ENCODE measurements at regions not wholly inside any gene's neighbourhood (a gene's known extent, or its start where the extent isn't known, plus 50 kb on each side); places are given as distances from the start of the nearest gene placed in this dataset.
"Not testable (repeated sequence)": the region's sequence is repeated elsewhere in the genome, so short reads cannot be mapped to it uniquely, and the experiment has no call there.

- no peak for DNase-seq (ENCODE audit: low spot score)
Observed at GRCh38 chr9:12272471-12273120, 420.6 kb upstream of the TYRP1 start.

- DNase-seq (ENCODE audit: low spot score): no peak
Observed at GRCh38 chr9:12274577-12274976, 418.6 kb upstream of the TYRP1 start.

GRCh38 chr9:12276505-12276904 is 416.7 kb upstream of the TYRP1 start:
- no peak for DNase-seq (ENCODE audit: low spot score)

GRCh38 chr9:12289711-12290110 is 403.5 kb upstream of the TYRP1 start:
- DNase-seq (ENCODE audit: low spot score): no peak

GRCh38 chr9:12290166-12290869 is 402.9 kb upstream of the TYRP1 start:
- DNase-seq (ENCODE audit: low spot score): no peak

- no peak for DNase-seq (ENCODE audit: low spot score)
Observed at GRCh38 chr9:12305211-12305610, 388.0 kb upstream of the TYRP1 start.

GRCh38 chr9:12314589-12314988 is 378.6 kb upstream of the TYRP1 start:
- DNase-seq (ENCODE audit: low spot score): no peak

GRCh38 chr9:12318732-12319685 is 374.2 kb upstream of the TYRP1 start:
- no peak for DNase-seq (ENCODE audit: low spot score)

GRCh38 chr9:12329623-12329985 is 363.6 kb upstream of the TYRP1 start:
- no peak for DNase-seq (ENCODE audit: low spot score)

- not testable (repeated sequence) for DNase-seq (ENCODE audit: low spot score)
Observed at GRCh38 chr9:12333966-12334365, 359.2 kb upstream of the TYRP1 start.

- DNase-seq (ENCODE audit: low spot score): no peak
Observed at GRCh38 chr9:12350775-12351174, 342.4 kb upstream of the TYRP1 start.

- DNase-seq (ENCODE audit: low spot score): no peak
Observed at GRCh38 chr9:12351293-12352044, 341.7 kb upstream of the TYRP1 start.

GRCh38 chr9:12352045-12352315 is 341.2 kb upstream of the TYRP1 start:
- DNase-seq (ENCODE audit: low spot score): no peak

GRCh38 chr9:12363439-12363838 is 329.7 kb upstream of the TYRP1 start:
- no peak for DNase-seq (ENCODE audit: low spot score)

- no peak for DNase-seq (ENCODE audit: low spot score)
Observed at GRCh38 chr9:12368569-12368968, 324.6 kb upstream of the TYRP1 start.

GRCh38 chr9:12391839-12392509 is 301.2 kb upstream of the TYRP1 start:
- DNase-seq (ENCODE audit: low spot score): no peak

- no peak for DNase-seq (ENCODE audit: low spot score)
Observed at GRCh38 chr9:12394105-12394504, 299.1 kb upstream of the TYRP1 start.

- DNase-seq (ENCODE audit: low spot score): no peak
Observed at GRCh38 chr9:12403721-12404120, 289.5 kb upstream of the TYRP1 start.

- DNase-seq (ENCODE audit: low spot score): no peak
Observed at GRCh38 chr9:12413986-12414385, 279.2 kb upstream of the TYRP1 start.

GRCh38 chr9:12414514-12414913 is 278.7 kb upstream of the TYRP1 start:
- DNase-seq (ENCODE audit: low spot score): no peak

GRCh38 chr9:12415361-12415760 is 277.8 kb upstream of the TYRP1 start:
- DNase-seq (ENCODE audit: low spot score): no peak

GRCh38 chr9:12416716-12417115 is 276.5 kb upstream of the TYRP1 start:
- no peak for DNase-seq (ENCODE audit: low spot score)
